ENCODE measurements at regions not wholly inside any gene's neighbourhood (a gene's known extent, or its start where the extent isn't known, plus 50 kb on each side); places are given as distances from the start of the nearest gene placed in this dataset.

GRCh38 chr9:106718936-106719335 lies 144.0 kb upstream of the ZNF462 start:
- H3K9me3 ChIP-seq (ENCODE audit: control insufficient read depth, low read depth, low read length) = no peaks in the 10 kb centered on the region
- H3K4me3 ChIP-seq (ENCODE audit: control insufficient read depth in 2 of 3, extremely low read depth in 1 of 3, insufficient read depth in 2 of 3, low read depth in 1 of 3, low read length in 3 of 3) = no peak overlapping the region
- no peak for DNase-seq (ENCODE audit: low read depth, low spot score)
- dilution Hi-C loops (cut with MboI; ENCODE audit: extremely low pct_ligation_motif_present, low sequenced_read_pairs) = no loop called here
- FAIRE-seq = no peak
- no peaks in the 10 kb centered on the region for H4K20me1 ChIP-seq (ENCODE audit: control insufficient read depth, extremely low read depth, insufficient read depth, low read length)
- H3K27me3 ChIP-seq (ENCODE audit: control insufficient read depth, extremely low read depth, insufficient read depth, low read length) = no peaks in the 10 kb centered on the region
- no peak overlapping the region for H3K27ac ChIP-seq (ENCODE audit: control insufficient read depth, insufficient read depth, low read length)
- no peaks in the 10 kb centered on the region for H3K36me3 ChIP-seq (ENCODE audit: control insufficient read depth in 2 of 2, extremely low read depth in 1 of 2, insufficient read depth in 2 of 2, low read length in 2 of 2)
- no peak overlapping the region for H2AFZ ChIP-seq (ENCODE audit: control insufficient read depth, low read length)
- H3K4me2 ChIP-seq (ENCODE audit: control insufficient read depth, extremely low read depth, insufficient read depth, low read depth, low read length) = no peak overlapping the region
- H3K79me2 ChIP-seq (ENCODE audit: control insufficient read depth, insufficient read depth, low read length) = no peaks in the 10 kb centered on the region
- H3K9ac ChIP-seq (ENCODE audit: control insufficient read depth, extremely low read depth, insufficient read depth, low read length) = no peak overlapping the region
- TF ChIP-seq EZH2 (IDR thresholded peaks at IDR 0.05; ENCODE audit: low read length) (no peak), CTCF (optimal IDR thresholded peaks at IDR 0.05 in 1 of 3, IDR thresholded peaks at IDR 0.05 in 1 of 3, conservative IDR thresholded peaks at IDR 0.05 in 1 of 3; ENCODE audit: extremely low read depth in 1 of 3, insufficient read depth in 2 of 3, low read length in 3 of 3) (no peak)
- peaks cover 19% of the 10 kb centered on the region for H3K4me1 ChIP-seq (ENCODE audit: control insufficient read depth, extremely low read depth, insufficient read depth, low read length)
- H3K9me1 ChIP-seq (ENCODE audit: control insufficient read depth, extremely low read depth, insufficient read depth, low read length) = no peaks in the 10 kb centered on the region

GRCh38 chr9:106722051-106722753 lies 140.8 kb upstream of the ZNF462 start:
- no peak overlapping the region for H3K4me2 ChIP-seq (ENCODE audit: control insufficient read depth, extremely low read depth, insufficient read depth, low read depth, low read length)
- no peaks in the 10 kb centered on the region for H3K36me3 ChIP-seq (ENCODE audit: control insufficient read depth in 2 of 2, extremely low read depth in 1 of 2, insufficient read depth in 2 of 2, low read length in 2 of 2)
- no peak overlapping the region for H3K4me3 ChIP-seq (ENCODE audit: control insufficient read depth in 2 of 3, extremely low read depth in 1 of 3, insufficient read depth in 2 of 3, low read depth in 1 of 3, low read length in 3 of 3)
- H2AFZ ChIP-seq (ENCODE audit: control insufficient read depth, low read length) = no peak overlapping the region
- TF ChIP-seq EZH2 (IDR thresholded peaks at IDR 0.05; ENCODE audit: low read length) (no peak), CTCF (optimal IDR thresholded peaks at IDR 0.05 in 1 of 3, IDR thresholded peaks at IDR 0.05 in 1 of 3, conservative IDR thresholded peaks at IDR 0.05 in 1 of 3; ENCODE audit: extremely low read depth in 1 of 3, insufficient read depth in 2 of 3, low read length in 3 of 3) (no peak)
- H3K9me3 ChIP-seq (ENCODE audit: control insufficient read depth, low read depth, low read length) = no peaks in the 10 kb centered on the region
- no peak overlapping the region for H3K9ac ChIP-seq (ENCODE audit: control insufficient read depth, extremely low read depth, insufficient read depth, low read length)
- H3K27ac ChIP-seq (ENCODE audit: control insufficient read depth, insufficient read depth, low read length) = no peak overlapping the region
- FAIRE-seq (no peak), DNase-seq (ENCODE audit: low read depth, low spot score) (no peak)
- no peaks in the 10 kb centered on the region for H3K79me2 ChIP-seq (ENCODE audit: control insufficient read depth, insufficient read depth, low read length)
- H4K20me1 ChIP-seq (ENCODE audit: control insufficient read depth, extremely low read depth, insufficient read depth, low read length) = no peaks in the 10 kb centered on the region
- dilution Hi-C loops (cut with MboI; ENCODE audit: extremely low pct_ligation_motif_present, low sequenced_read_pairs) = no loop called here
- no peaks in the 10 kb centered on the region for H3K9me1 ChIP-seq (ENCODE audit: control insufficient read depth, extremely low read depth, insufficient read depth, low read length)
- peaks cover 19% of the 10 kb centered on the region for H3K4me1 ChIP-seq (ENCODE audit: control insufficient read depth, extremely low read depth, insufficient read depth, low read length)
- no peaks in the 10 kb centered on the region for H3K27me3 ChIP-seq (ENCODE audit: control insufficient read depth, extremely low read depth, insufficient read depth, low read length)
